Keratinocyte (primary cell): ENCODE measurements at regions not wholly inside any gene's neighbourhood (a gene's known extent, or its start where the extent isn't known, plus 50 kb on each side); places are given as distances from the start of the nearest gene placed in this dataset.

Experiments
- EZH2 ChIP-seq: IDR thresholded peaks from one replicate; pipeline ENCODE4 v1.6.1; 2012; ENCODE audit warnings: inconsistent platforms, mild to moderate bottlenecking, low read length, moderate library complexity
- TF ChIP-seq, protein P1 (sequence below), 3 experiments: IDR thresholded peaks in 1 of 3; conservative IDR thresholded peaks in 1 of 3; optimal IDR thresholded peaks in 1 of 3; 2 replicates in 2 of 3; 3 replicates in 1 of 3; pipeline versions ENCODE3 to v1.5.1; 2011; ENCODE audit warnings: low read length in 3 of 3, mild to moderate bottlenecking in 3 of 3, moderate library complexity in 2 of 3, control low read depth in 1 of 3, inconsistent platforms in 1 of 3; ENCODE audit not compliant: insufficient read depth in 2 of 3; ENCODE audit errors: extremely low read depth in 1 of 3

DNA sequence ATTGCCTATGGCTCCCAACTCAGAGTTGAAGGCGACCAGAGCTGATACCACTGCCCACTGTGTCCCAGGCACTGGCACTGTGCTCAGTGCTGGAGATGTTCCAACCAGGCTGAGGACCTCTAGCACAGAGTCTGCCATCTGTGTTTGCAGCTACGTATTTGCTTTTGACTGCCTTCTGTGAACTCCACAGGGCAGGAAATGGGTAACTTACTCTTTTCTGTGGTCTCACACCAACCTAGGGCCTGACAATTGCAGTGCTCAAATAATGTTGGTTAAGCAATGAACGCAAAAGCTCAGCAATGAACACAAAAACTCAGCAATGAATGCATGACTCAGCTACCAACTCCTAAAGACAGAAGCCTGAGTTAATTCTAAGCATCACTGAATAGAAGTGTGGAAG, 202.8 kb downstream of the NUAK1 start:
- TF ChIP-seq, protein P1, sequence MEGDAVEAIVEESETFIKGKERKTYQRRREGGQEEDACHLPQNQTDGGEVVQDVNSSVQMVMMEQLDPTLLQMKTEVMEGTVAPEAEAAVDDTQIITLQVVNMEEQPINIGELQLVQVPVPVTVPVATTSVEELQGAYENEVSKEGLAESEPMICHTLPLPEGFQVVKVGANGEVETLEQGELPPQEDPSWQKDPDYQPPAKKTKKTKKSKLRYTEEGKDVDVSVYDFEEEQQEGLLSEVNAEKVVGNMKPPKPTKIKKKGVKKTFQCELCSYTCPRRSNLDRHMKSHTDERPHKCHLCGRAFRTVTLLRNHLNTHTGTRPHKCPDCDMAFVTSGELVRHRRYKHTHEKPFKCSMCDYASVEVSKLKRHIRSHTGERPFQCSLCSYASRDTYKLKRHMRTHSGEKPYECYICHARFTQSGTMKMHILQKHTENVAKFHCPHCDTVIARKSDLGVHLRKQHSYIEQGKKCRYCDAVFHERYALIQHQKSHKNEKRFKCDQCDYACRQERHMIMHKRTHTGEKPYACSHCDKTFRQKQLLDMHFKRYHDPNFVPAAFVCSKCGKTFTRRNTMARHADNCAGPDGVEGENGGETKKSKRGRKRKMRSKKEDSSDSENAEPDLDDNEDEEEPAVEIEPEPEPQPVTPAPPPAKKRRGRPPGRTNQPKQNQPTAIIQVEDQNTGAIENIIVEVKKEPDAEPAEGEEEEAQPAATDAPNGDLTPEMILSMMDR (optimal IDR thresholded peaks at IDR 0.05 in 1 of 3, IDR thresholded peaks at IDR 0.05 in 1 of 3, conservative IDR thresholded peaks at IDR 0.05 in 1 of 3; ENCODE audit: extremely low read depth in 1 of 3, insufficient read depth in 2 of 3, low read length in 3 of 3): no peak
- TF ChIP-seq EZH2: no peak
